ENCODE measurements at regions not wholly inside any gene's neighbourhood (a gene's known extent, or its start where the extent isn't known, plus 50 kb on each side); places are given as distances from the start of the nearest gene placed in this dataset.

DNA sequence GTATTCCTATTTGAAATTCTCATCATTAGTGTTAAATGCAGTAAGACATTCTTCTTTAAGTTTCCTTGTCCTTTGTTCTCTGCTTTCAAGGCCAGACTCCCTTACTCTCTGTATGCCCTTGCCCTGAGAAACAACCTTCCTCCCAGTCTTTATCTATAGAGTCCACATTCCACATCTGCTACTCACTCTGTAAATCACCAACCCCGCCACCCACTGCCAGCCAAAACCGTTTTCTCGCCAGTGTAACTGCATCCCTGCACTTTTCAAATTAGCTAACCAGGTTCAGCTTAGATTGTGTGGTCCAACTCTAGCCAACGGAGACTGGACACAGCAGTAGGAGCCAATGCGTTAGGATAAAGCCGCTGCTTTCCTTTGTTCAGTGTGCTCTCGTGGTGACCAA is 402.4 kb upstream of the PDZRN3 start:
- no peak for TF ChIP-seq POLR2A (IDR thresholded peaks at IDR 0.05; ENCODE audit: low read depth)
- TF ChIP-seq POLR2AphosphoS5 (IDR thresholded peaks at IDR 0.05): no peak
